ENCODE measurements at regions not wholly inside any gene's neighbourhood (a gene's known extent, or its start where the extent isn't known, plus 50 kb on each side); places are given as distances from the start of the nearest gene placed in this dataset.

- DNase-seq (ENCODE audit: low spot score) (no peak), ATAC-seq (no peak)
Observed at GRCh38 chr3:110767838-110768237, 303.8 kb upstream of the NECTIN3 start.

GRCh38 chr3:110773413-110773954 lies 298.1 kb upstream of the NECTIN3 start:
- DNase-seq (ENCODE audit: low spot score) (no peak), ATAC-seq (no peak)

- no peak for ATAC-seq
Observed at GRCh38 chr3:110774496-110775265, 296.9 kb upstream of the NECTIN3 start.

GRCh38 chr3:110779581-110779980 lies 292.0 kb upstream of the NECTIN3 start:
- no peak for ATAC-seq
- DNase-seq (ENCODE audit: low spot score): no peak

More at GRCh38 chr3:110774496-110775265, 296.9 kb upstream of the NECTIN3 start:
- no peak for DNase-seq (ENCODE audit: low spot score)

GRCh38 chr3:110783541-110783940 lies 288.1 kb upstream of the NECTIN3 start:
- DNase-seq (ENCODE audit: low spot score) (no peak), ATAC-seq (no peak)

- no peak for ATAC-seq
- no peak for DNase-seq (ENCODE audit: low spot score)
Observed at GRCh38 chr3:110788794-110789193, 282.8 kb upstream of the NECTIN3 start.

GRCh38 chr3:110789315-110789714 lies 282.3 kb upstream of the NECTIN3 start:
- DNase-seq (ENCODE audit: low spot score) (no peak), ATAC-seq (no peak)

GRCh38 chr3:110790631-110791030 lies 281.0 kb upstream of the NECTIN3 start:
- DNase-seq (ENCODE audit: low spot score) (no peak), ATAC-seq (no peak)

- no peak for ATAC-seq
- DNase-seq (ENCODE audit: low spot score): no peak
Observed at GRCh38 chr3:110791995-110792686, 279.5 kb upstream of the NECTIN3 start.

- no peak for DNase-seq (ENCODE audit: low spot score)
- ATAC-seq: no peak
Observed at GRCh38 chr3:110793611-110794010, 278.0 kb upstream of the NECTIN3 start.

GRCh38 chr3:110795163-110795562 lies 276.5 kb upstream of the NECTIN3 start:
- ATAC-seq (no peak), DNase-seq (ENCODE audit: low spot score) (no peak)

GRCh38 chr3:110799271-110799670 lies 272.3 kb upstream of the NECTIN3 start:
- ATAC-seq: no peak
- DNase-seq (ENCODE audit: low spot score): no peak

GRCh38 chr3:110804856-110805255 lies 266.8 kb upstream of the NECTIN3 start:
- DNase-seq (ENCODE audit: low spot score) (no peak), ATAC-seq (no peak)

- no peak for DNase-seq (ENCODE audit: low spot score)
- no peak for ATAC-seq
Observed at GRCh38 chr3:110806924-110807323, 264.7 kb upstream of the NECTIN3 start.

- DNase-seq (ENCODE audit: low spot score) (no peak), ATAC-seq (no peak)
Observed at GRCh38 chr3:110808630-110809029, 263.0 kb upstream of the NECTIN3 start.

GRCh38 chr3:110810356-110810755 lies 261.3 kb upstream of the NECTIN3 start:
- ATAC-seq (no peak), DNase-seq (ENCODE audit: low spot score) (no peak)

- ATAC-seq: peak; percentile 63
- DNase-seq (ENCODE audit: low spot score): no peak
Observed at GRCh38 chr3:110811050-110811449, 260.6 kb upstream of the NECTIN3 start.

GRCh38 chr3:110813541-110813940 lies 258.1 kb upstream of the NECTIN3 start:
- DNase-seq (ENCODE audit: low spot score): no peak
- no peak for ATAC-seq

GRCh38 chr3:110814170-110815007 lies 257.2 kb upstream of the NECTIN3 start:
- ATAC-seq (no peak), DNase-seq (ENCODE audit: low spot score) (no peak)

GRCh38 chr3:110815008-110815583 lies 256.5 kb upstream of the NECTIN3 start:
- no peak for ATAC-seq
- DNase-seq (ENCODE audit: low spot score): no peak

GRCh38 chr3:110816008-110816407 lies 255.6 kb upstream of the NECTIN3 start:
- ATAC-seq (no peak), DNase-seq (ENCODE audit: low spot score) (no peak)

All from left lobe of liver (tissue), 2 donors.